SK-N-SH (cell line): ENCODE measurements at regions not wholly inside any gene's neighbourhood (a gene's known extent, or its start where the extent isn't known, plus 50 kb on each side); places are given as distances from the start of the nearest gene placed in this dataset.

Source experiments
- CTCF ChIA-PET: fragments of 300-600, 350-600 bp; formaldehyde crosslinking; extraction: SDS; loops from one replicate; lab custom pipeline; 2021; lab: Yijun Ruan, JAX
- POLR2A ChIA-PET: fragments of 350-600 bp; sonication (Branson Sonifier 250); formaldehyde crosslinking; extraction: SDS; loops from one replicate; lab custom pipeline; 2020; ENCODE audit warnings: antibody characterized with exemption, inconsistent platforms; lab: Yijun Ruan, JAX
- DNase-seq: peaks from one replicate; pipeline ENCODE4 v3.0.0; 2012
- H2AFZ ChIP-seq: fragments of 200-600 bp; sonication (generic); 2 replicates; pipeline ENCODE4 v1.8.1; 2016; ENCODE audit warnings: antibody characterized with exemption, mild to moderate bottlenecking, low read depth
- H3F3A ChIP-seq: fragments of 200-600 bp; sonication (generic); replicated peaks from 2 replicates; pipeline ENCODE3; 2016; ENCODE audit warnings: antibody characterized with exemption, mild to moderate bottlenecking; ENCODE audit not compliant: insufficient read depth
- H3K27ac ChIP-seq, 2 experiments: fragments of 200-500 bp in 1 of 2; fragments of 200-600 bp in 1 of 2; sonication (Bioruptor generic) in 1 of 2; sonication (generic), shearing (Covaris generic) in 1 of 2; 2 replicates each; pipeline versions ENCODE4 v1.5.1 to v1.6.1; 2014 to 2016; ENCODE audit warnings: low read depth in 2 of 2, inconsistent platforms in 1 of 2, low read length in 1 of 2, mild to moderate bottlenecking in 1 of 2, mixed read lengths in 1 of 2
- H3K27me3 ChIP-seq: fragments of 200-600 bp; sonication (generic), shearing (Covaris generic); 2 replicates; pipeline ENCODE4 v1.6.1; 2016; ENCODE audit warnings: mixed run types; ENCODE audit not compliant: insufficient read depth
- H3K36me3 ChIP-seq, 2 experiments: fragments of 200-500 bp in 1 of 2; fragments of 200-600 bp in 1 of 2; sonication (Bioruptor generic) in 1 of 2; sonication (generic) in 1 of 2; replicated peaks in 1 of 2; 2 replicates each; pipeline versions ENCODE3 to v1.5.1; 2014 to 2016; ENCODE audit warnings: low read length in 1 of 2, mild to moderate bottlenecking in 1 of 2; ENCODE audit not compliant: insufficient read depth in 2 of 2, control insufficient read depth in 1 of 2
- H3K4me1 ChIP-seq, 2 experiments: fragments of 200-500 bp in 1 of 2; fragments of 200-600 bp in 1 of 2; sonication (Bioruptor generic) in 1 of 2; sonication (generic), shearing (Covaris generic) in 1 of 2; 2 replicates each; pipeline versions ENCODE4 v1.5.1 to v1.6.1; 2014 to 2016; ENCODE audit warnings: low read depth in 1 of 2, low read length in 1 of 2, mixed run types in 1 of 2; ENCODE audit not compliant: insufficient read depth in 2 of 2, control insufficient read depth in 1 of 2
- H3K4me2 ChIP-seq: fragments of 200-600 bp; sonication (generic), shearing (Covaris generic); 2 replicates; pipeline ENCODE4 v1.6.1; 2017; ENCODE audit warnings: mixed run types
- H3K4me3 ChIP-seq, 2 experiments: fragments of 200-500 bp in 1 of 2; fragments of 200-600 bp in 1 of 2; sonication (Bioruptor generic) in 1 of 2; sonication (generic), shearing (Covaris generic) in 1 of 2; 2 replicates each; pipeline versions ENCODE4 v1.5.1 to v1.8.1; 2014 to 2016; ENCODE audit warnings: low read depth in 2 of 2, inconsistent platforms in 1 of 2, low read length in 1 of 2, mild to moderate bottlenecking in 1 of 2, mixed read lengths in 1 of 2, moderate library complexity in 1 of 2
- H3K79me2 ChIP-seq: fragments of 200-600 bp; sonication (generic); 2 replicates; pipeline ENCODE4 v1.8.1; 2017; ENCODE audit warnings: mild to moderate bottlenecking; ENCODE audit not compliant: insufficient read depth
- H3K9ac ChIP-seq: fragments of 200-600 bp; sonication (generic); 2 replicates; pipeline ENCODE4 v1.6.1; 2017; ENCODE audit warnings: mixed run types
- H3K9me2 ChIP-seq: fragments of 200-600 bp; sonication (generic); 2 replicates; pipeline ENCODE4 v1.6.1; 2017; ENCODE audit warnings: mixed run types
- H3K9me3 ChIP-seq: fragments of 200-600 bp; sonication (generic); 2 replicates; pipeline ENCODE4 v1.6.1; 2017; ENCODE audit warnings: mixed run types, mild to moderate bottlenecking, moderate library complexity
- H4K20me1 ChIP-seq: fragments of 200-600 bp; sonication (generic); 2 replicates; pipeline ENCODE4 v1.6.1; 2017; ENCODE audit warnings: mild to moderate bottlenecking, mixed run types; ENCODE audit not compliant: insufficient read depth
- EP300 ChIP-seq, 2 experiments: IDR thresholded peaks; 2 replicates each; pipeline versions ENCODE4 v1.4.0 to v1.6.1; 2012; ENCODE audit warnings: borderline replicate concordance in 1 of 2, low read depth in 1 of 2, low read length in 1 of 2
- EZH2phosphoT487 ChIP-seq: fragments of 200-600 bp; sonication (generic); IDR thresholded peaks from 2 replicates; pipeline ENCODE4 v1.6.1; 2017; ENCODE audit warnings: low read depth, mixed run types, mild to moderate bottlenecking, antibody characterized with exemption, moderate library complexity, borderline replicate concordance
- FOSL2 ChIP-seq: IDR thresholded peaks from 2 replicates; pipeline ENCODE4 v1.4.0; 2012; ENCODE audit warnings: low read depth, mild to moderate bottlenecking, moderate library complexity, borderline replicate concordance
- GATA2 ChIP-seq: sonication (generic); formaldehyde crosslinking; IDR thresholded peaks from 2 replicates; pipeline ENCODE4 v1.5.0; 2020; ENCODE audit warnings: mild to moderate bottlenecking, missing genetic modification reagents
- JUND ChIP-seq: IDR thresholded peaks from 2 replicates; pipeline ENCODE4 v1.4.0; 2012
- MEF2A ChIP-seq: IDR thresholded peaks from 2 replicates; pipeline ENCODE4 v1.4.0; 2012; ENCODE audit warnings: low read depth, borderline replicate concordance
- MXI1 ChIP-seq: IDR thresholded peaks from 2 replicates; pipeline ENCODE4 v1.6.1; 2012; ENCODE audit warnings: mild to moderate bottlenecking, low read depth, low read length, improper control_type of control experiment
- NFIC ChIP-seq: IDR thresholded peaks from 2 replicates; pipeline ENCODE4 v1.4.0; 2012; ENCODE audit warnings: borderline replicate concordance
- POLR2AphosphoS5 ChIP-seq: IDR thresholded peaks from 2 replicates; pipeline ENCODE4 v1.6.1; 2012; ENCODE audit warnings: low read depth, low read length
- RFX5 ChIP-seq: IDR thresholded peaks from 2 replicates; pipeline ENCODE4 v1.6.1; 2012; ENCODE audit warnings: mild to moderate bottlenecking, improper control_type of control experiment, low read length
- RXRA ChIP-seq: IDR thresholded peaks from 2 replicates; pipeline ENCODE4 v1.4.0; 2012; ENCODE audit warnings: low read depth, mild to moderate bottlenecking, borderline replicate concordance
- SMC3 ChIP-seq: IDR thresholded peaks from 2 replicates; pipeline ENCODE4 v1.6.1; 2012; ENCODE audit warnings: low read depth, low read length, improper control_type of control experiment
- TAF1 ChIP-seq: IDR thresholded peaks from 2 replicates; pipeline ENCODE4 v1.6.1; 2012; ENCODE audit warnings: low read depth, mild to moderate bottlenecking, low read length, moderate library complexity, borderline replicate concordance
- TCF12 ChIP-seq: IDR thresholded peaks from 2 replicates; pipeline ENCODE4 v1.4.0; 2012
- TEAD4 ChIP-seq: IDR thresholded peaks from 2 replicates; pipeline ENCODE4 v1.4.0; 2012; ENCODE audit warnings: mild to moderate bottlenecking, borderline replicate concordance; ENCODE audit not compliant: insufficient read depth
- WGBS: methylation state at CpG from one replicate; pipeline ENCODE4 v1.1.6; 2017; ENCODE audit warnings: low lambda C conversion rate; 5-methylcytosine and 5-hydroxymethylcytosine counted together
- TF ChIP-seq, protein P1 (sequence below): IDR thresholded peaks from 2 replicates; pipeline ENCODE4 v1.4.0; 2012; ENCODE audit warnings: low read depth, borderline replicate concordance
- TF ChIP-seq, protein P2 (sequence below): IDR thresholded peaks from 2 replicates; pipeline ENCODE4 v1.4.0; 2012; ENCODE audit warnings: low read depth
- TF ChIP-seq, protein P3 (sequence below): IDR thresholded peaks from 2 replicates; pipeline ENCODE4; 2012
- TF ChIP-seq, protein P4 (sequence below): IDR thresholded peaks from 2 replicates; pipeline ENCODE4 v1.4.0; 2012; ENCODE audit warnings: low read depth, borderline replicate concordance

DNA sequence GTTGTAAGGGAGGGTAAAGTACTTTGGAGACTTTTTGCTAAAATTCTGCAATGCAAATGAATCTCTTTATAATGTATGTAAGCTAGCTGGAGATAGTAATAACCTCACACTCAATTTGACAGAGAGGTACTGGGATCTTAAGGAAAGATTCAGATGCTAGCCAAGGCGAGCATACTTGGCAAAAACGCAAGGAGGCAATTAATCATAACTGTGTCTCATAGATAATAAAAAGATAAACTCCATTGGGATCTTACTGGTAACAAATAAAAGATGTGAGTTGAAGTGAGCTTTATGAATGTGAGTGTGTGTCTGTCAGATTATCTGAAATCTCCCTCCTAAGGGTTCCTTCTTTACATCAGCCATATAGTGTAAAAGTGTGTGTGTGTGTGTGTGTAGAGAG lies 533.0 kb downstream of the TMX3 start:
- CTCF ChIA-PET = no interaction called here
- no peak for DNase-seq
- no peak overlapping the region for H3K4me3 ChIP-seq

DNA sequence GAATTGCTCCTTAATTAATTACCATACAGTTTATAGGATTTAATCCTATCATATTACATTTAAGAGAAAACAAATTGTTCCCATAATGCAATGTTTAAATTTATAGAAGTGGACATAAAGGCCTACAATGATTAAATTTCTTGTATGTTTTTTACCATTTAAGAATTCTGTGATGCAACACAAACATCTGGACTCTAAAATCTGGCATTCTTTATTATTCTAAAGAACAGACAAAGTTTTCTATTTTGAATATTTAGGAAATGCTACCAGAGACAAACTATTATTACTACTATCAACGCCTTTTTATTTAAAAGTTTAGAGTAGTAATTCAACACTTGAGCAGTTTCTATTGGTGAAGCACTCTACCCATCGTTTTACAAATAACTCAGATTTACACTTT lies 535.1 kb downstream of the TMX3 start:
- peaks cover 2 to 16% of the 10 kb centered on the region in 2 experiments for H3K4me1 ChIP-seq
- WGBS = 81% methylated on average over 2 of the region's 2 CpGs
- H3K4me2 ChIP-seq = no peak overlapping the region
- no peak overlapping the region for H2AFZ ChIP-seq
- no peaks in the 10 kb centered on the region for H4K20me1 ChIP-seq
- H3F3A ChIP-seq = peaks cover 30% of the 10 kb centered on the region
- H3K9me3 ChIP-seq = peaks cover 5% of the 10 kb centered on the region
- H3K9ac ChIP-seq = no peak overlapping the region
- ChIA-PET POLR2A (no interaction called here), CTCF (no interaction called here)
- no peak for DNase-seq
- H3K79me2 ChIP-seq = no peaks in the 10 kb centered on the region
- H3K4me3 ChIP-seq = no peak overlapping the region
- no peaks in the 10 kb centered on the region for H3K36me3 ChIP-seq
- H3K27me3 ChIP-seq = no peaks in the 10 kb centered on the region
- no peaks in the 10 kb centered on the region for H3K9me2 ChIP-seq
- TF ChIP-seq, protein P1, sequence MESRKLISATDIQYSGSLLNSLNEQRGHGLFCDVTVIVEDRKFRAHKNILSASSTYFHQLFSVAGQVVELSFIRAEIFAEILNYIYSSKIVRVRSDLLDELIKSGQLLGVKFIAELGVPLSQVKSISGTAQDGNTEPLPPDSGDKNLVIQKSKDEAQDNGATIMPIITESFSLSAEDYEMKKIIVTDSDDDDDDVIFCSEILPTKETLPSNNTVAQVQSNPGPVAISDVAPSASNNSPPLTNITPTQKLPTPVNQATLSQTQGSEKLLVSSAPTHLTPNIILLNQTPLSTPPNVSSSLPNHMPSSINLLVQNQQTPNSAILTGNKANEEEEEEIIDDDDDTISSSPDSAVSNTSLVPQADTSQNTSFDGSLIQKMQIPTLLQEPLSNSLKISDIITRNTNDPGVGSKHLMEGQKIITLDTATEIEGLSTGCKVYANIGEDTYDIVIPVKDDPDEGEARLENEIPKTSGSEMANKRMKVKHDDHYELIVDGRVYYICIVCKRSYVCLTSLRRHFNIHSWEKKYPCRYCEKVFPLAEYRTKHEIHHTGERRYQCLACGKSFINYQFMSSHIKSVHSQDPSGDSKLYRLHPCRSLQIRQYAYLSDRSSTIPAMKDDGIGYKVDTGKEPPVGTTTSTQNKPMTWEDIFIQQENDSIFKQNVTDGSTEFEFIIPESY = no peak
- TF ChIP-seq EP300 (IDR thresholded peaks at IDR 0.05; ENCODE audit: borderline replicate concordance in 1 of 2, low read depth in 1 of 2, low read length in 1 of 2) (no peak), SMC3 (no peak), TAF1 (no peak), TCF12 (no peak)
- H3K27ac ChIP-seq = no peak overlapping the region

More for the DNA sequence above, 533.0 kb downstream of the TMX3 start:
- peaks cover 22% of the 10 kb centered on the region for H3F3A ChIP-seq
- WGBS = 25% methylated on average over 2 of the region's 2 CpGs
- TF ChIP-seq, protein P2, sequence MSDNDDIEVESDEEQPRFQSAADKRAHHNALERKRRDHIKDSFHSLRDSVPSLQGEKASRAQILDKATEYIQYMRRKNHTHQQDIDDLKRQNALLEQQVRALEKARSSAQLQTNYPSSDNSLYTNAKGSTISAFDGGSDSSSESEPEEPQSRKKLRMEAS = 0 out of 2 replicates have a peak, but pooled peaks have one; percentile 28
- no peak for TF ChIP-seq EZH2phosphoT487
- TF ChIP-seq MXI1 = no peak
- peak; percentile 76 for TF ChIP-seq JUND
- TF ChIP-seq NFIC = peak; percentile 93
- TF ChIP-seq RXRA = peak; percentile 28; the same call in 1 of the 2 replicates
- peak; percentile 37; the same call in 1 of the 2 replicates for TF ChIP-seq MEF2A
- TF ChIP-seq RFX5 = no peak
- TF ChIP-seq EP300 (IDR thresholded peaks at IDR 0.05; ENCODE audit: borderline replicate concordance in 1 of 2, low read depth in 1 of 2, low read length in 1 of 2) = peak in 1 of 2 experiments; percentile 87; a peak in 2 of 4 replicates
- peak; percentile 90 for TF ChIP-seq TCF12
- TF ChIP-seq, protein P3, sequence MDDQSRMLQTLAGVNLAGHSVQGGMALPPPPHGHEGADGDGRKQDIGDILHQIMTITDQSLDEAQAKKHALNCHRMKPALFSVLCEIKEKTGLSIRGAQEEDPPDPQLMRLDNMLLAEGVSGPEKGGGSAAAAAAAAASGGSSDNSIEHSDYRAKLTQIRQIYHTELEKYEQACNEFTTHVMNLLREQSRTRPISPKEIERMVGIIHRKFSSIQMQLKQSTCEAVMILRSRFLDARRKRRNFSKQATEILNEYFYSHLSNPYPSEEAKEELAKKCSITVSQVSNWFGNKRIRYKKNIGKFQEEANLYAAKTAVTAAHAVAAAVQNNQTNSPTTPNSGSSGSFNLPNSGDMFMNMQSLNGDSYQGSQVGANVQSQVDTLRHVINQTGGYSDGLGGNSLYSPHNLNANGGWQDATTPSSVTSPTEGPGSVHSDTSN = peak; percentile 88
- TF ChIP-seq POLR2AphosphoS5 = no peak; the same call in 1 of the 2 replicates
- TF ChIP-seq GATA2 (CRISPR knock-in tag) = no peak
- peak; percentile 34 for TF ChIP-seq FOSL2
- TF ChIP-seq, protein P4, sequence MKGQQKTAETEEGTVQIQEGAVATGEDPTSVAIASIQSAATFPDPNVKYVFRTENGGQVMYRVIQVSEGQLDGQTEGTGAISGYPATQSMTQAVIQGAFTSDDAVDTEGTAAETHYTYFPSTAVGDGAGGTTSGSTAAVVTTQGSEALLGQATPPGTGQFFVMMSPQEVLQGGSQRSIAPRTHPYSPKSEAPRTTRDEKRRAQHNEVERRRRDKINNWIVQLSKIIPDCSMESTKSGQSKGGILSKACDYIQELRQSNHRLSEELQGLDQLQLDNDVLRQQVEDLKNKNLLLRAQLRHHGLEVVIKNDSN = no peak
- 0 out of 2 replicates have a peak, but pooled peaks have one; percentile 31 for TF ChIP-seq TEAD4
- POLR2A ChIA-PET = no interaction called here
- H3K9me3 ChIP-seq = no peaks in the 10 kb centered on the region
- no peaks in the 10 kb centered on the region for H4K20me1 ChIP-seq
- H3K27me3 ChIP-seq = no peaks in the 10 kb centered on the region
- no peak overlapping the region for H3K9ac ChIP-seq
- no peak overlapping the region for H3K4me2 ChIP-seq
- no peaks in the 10 kb centered on the region for H3K36me3 ChIP-seq
- no peaks in the 10 kb centered on the region for H3K9me2 ChIP-seq
- no peaks in the 10 kb centered on the region for H3K79me2 ChIP-seq
- H2AFZ ChIP-seq = no peak overlapping the region
- H3K4me1 ChIP-seq = peaks cover 2 to 16% of the 10 kb centered on the region in 2 experiments
- no peak overlapping the region for H3K27ac ChIP-seq
